ENCODE measurements at regions not wholly inside any gene's neighbourhood (a gene's known extent, or its start where the extent isn't known, plus 50 kb on each side); places are given as distances from the start of the nearest gene placed in this dataset.
"Not testable (repeated sequence)": the region's sequence is repeated elsewhere in the genome, so short reads cannot be mapped to it uniquely, and the experiment has no call there.

DNA sequence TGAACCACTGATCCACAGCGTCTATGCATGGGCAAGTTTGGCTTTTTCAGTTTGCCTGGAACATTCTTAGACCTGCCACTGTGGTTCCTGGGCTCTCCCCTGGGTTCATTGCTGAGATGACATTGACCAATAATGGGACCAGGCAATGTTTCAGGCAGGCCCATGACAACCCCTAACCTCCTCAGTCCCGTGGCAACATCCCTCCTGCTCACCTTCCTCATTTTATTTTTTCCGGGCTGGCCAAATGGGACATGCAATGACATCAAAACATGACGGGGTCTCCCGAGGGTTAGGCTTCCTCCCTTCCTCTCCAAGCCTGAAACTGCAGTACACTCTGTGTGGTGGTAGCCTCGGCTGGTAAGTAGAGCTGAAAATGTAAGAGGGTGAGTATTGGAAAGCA lies 234.0 kb upstream of the RREB1 start:
- DNase-seq: no peak

DNA sequence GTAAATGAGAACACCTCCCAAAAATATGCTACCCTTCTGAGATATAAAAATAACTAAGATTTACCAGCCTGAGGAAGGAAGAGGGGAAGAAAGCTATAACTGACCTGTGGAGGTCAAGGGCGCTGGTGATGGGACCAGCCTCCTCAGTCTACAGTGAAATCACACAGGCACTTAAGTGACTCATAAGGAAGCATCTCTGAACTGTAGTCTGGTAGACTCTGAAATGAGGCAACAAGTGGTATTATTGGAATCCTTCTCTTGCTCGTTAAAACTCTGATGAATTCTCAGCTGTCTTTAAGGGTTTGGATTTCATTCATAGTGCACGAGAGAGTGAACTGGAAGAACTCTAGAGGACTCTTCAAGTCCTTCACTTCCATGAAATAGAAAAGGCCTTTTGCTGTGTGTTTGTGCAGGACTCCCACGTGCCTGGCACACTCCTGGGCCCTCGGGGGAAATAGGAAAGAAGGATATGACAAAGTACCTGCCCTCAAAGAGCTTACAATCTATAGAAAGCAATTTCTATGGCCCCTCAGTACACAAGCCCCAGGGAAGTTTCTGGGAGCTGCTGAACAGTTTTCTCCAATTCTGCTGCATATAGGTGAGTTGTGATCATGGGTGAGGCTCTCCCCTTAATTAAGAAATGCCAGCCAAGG lies 231.8 kb upstream of the RREB1 start:
- DNase-seq: no peak

DNA sequence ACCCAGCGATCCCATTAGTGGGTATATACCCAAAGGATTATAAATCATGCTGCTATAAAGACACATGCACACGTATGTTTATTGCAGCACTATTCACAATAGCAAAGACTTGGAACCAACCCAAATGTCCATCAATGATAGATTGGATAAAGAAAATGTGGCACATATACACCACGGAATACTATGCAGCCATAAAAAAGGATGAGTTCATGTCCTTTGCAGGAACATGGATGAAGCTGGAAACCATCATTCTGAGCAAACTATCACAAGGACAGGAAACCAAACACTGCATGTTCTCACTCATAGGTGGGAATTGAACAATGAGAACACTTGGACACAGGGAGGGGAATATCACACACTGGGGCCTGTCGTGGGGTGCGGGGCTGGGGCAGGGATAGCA lies 230.0 kb upstream of the RREB1 start:
- not testable (repeated sequence) for DNase-seq

DNA sequence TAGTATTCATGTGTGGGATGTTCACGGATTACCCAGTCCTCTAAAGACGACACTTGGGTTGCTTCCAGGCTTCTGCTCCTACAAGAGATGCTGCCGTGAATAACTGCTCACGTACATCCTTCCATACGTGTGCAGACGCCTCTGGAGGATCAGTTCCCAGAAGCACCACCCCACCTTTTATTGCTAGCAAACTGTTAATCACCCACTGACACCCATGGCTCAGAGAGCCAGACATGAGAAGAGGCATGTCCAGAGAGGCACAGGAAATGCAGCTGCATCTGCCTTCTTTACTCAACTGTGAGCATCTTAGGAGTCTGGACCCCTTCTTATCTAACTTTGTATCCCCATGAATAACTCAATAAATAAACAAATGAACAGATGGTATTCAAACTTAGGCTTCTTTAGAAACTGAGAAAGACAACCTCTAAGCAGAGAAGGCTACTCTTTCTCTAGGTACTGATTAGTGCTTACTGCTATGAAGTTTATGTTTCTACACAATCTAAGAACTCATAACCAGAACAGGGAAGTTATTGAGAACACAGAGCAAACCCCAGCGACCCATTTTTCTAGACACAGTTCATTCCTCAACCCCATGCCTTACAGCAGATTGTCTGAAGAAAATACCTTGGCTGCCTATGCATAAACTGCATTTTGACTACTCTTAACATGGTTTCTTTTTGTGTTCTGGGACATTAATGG lies 228.7 kb upstream of the RREB1 start:
- no peak for DNase-seq

DNA sequence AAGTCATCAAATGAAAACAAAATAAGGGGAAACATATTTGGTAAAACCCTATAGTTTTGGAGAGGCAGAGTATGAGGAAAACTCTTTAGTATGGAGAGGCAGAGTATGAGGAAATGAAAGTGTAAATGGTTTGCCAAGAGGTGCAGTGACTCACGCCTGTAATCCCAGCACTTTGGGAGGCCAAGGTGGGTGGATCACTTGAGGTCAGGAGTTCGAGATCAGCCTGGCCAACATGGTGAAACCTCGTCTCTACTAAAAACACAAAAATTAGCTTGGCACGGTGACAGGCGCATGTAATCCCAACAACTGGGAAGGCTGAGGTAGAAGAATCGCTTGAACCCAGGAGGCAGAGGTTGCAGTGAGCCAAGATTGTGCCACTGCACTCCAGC lies 228.2 kb upstream of the RREB1 start:
- not testable (repeated sequence) for DNase-seq

DNA sequence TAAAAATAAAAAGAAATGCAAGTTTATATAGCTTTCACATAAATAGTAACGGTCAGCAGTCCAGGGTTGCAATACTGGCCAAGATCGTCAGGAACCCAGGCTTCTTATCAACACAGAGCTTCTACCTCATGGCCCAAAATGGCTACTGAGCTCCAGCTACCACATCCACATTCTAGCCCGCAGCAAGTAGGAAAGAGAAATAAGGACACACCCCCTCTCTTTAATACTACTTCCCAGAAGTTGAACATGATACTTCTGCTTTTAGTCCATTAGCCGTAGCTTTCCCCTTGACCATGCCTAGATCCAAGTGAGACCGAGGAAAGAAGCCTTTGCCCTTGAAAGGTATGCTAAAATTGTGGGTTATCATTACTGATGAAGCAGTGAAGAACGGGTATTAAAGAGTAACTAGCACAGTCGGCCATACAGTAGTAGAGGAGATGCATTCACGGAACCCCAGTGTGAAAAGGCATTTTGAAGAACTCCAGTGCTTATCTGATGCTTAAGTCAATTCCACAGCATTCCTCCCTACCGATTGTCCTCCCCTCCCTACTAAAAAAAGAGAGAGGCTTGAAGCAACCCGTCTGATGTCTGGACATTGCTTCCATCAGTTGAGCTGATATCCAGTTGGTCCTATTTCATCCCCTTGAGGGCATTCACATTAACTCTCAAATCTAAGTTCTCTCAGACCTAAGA lies 226.9 kb upstream of the RREB1 start:
- DNase-seq: no peak

DNA sequence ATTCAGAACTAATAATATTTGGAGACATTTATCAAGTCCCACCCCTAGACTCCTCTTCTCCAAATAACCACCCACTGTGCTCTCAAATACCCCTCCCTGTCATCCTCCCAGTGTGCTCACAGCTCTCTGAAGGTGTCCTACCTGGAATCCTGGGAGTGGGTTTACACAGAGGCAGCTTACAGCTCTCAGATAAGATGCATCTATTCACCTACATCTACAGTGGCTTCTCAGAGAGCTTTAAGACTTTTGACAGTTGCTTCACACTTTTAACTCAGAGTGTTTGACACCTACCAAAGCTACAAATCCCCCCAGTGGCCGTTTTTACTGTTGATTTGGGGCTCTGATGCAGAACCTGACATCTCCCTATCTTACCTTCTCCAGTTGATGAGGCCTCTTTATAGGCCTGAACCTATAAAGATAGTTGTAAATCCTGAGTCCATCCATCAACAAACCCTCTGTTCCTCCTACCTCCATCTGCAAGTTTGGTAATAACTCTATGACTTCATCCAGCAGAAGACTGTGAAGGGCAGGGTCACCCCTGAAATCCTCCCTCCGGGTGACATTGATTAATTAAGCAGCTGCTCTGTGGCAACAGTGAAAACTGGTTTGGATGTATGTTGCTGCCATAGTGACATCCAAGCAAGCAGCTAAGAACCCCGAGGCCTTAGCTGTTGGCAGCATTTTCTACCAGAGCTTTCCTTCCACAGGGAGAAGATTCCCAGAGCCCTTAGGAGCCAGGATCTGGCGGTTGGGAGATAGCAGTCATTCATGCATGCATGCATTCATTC lies 226.1 kb upstream of the RREB1 start:
- no peak for DNase-seq

DNA sequence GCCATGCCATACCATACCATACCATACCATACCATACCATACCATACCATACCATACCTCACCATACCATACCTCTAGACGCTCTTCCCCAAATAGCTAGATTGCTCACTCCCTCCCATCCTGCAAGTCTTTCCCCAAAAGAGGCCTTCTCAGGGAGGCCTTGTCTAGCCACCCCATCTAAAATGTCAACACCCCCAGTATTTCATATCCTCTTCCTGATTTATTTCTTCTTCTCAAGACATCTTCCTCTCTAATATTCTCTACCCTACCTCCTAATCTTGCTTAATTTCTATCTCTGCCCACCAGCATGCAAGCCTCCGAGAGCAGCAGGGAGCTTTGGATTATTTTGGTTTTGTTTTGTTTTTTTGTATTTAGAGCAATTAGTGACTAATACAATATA lies 225.2 kb upstream of the RREB1 start:
- DNase-seq: no peak

DNA sequence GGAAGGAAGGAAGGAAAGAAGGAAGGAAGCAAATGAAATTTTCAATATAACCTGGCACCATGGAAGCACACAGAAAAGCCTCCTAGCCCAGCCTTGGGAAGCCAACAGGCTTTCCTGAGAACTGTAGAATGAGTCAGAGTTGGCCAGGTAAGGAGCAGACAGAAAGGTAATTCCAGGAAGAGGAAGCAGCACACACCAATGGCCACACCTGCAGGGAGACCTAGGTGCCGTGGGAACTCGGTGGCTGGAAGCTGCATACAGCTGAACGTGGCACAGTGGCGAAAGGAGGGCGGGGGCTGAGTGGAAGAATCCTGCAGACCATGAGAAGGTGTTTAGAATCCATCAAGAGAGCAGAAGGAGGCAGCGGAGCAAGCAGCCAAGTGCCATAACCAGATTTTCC lies 224.8 kb upstream of the RREB1 start:
- no peak for DNase-seq

DNA sequence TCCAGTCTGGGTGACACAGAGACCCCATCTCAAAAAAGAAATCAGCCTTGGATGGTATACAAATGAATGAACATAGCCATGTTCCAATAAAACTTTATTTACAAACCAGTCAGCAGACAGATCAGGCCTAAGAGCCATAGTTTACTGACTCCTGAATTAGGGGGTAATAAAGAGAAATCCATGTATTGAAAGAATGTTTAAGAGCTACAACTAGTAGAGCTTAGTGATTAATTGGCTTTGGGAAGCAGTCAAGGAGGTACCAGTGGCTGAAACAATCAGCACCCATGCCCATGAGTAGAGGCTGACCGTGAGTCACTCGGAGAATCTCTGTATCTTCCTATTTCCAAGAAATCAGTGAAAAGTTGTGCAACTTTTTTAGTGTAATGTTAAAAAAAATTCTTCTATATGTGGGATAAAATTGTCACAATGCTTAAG lies 223.6 kb upstream of the RREB1 start:
- no peak for DNase-seq

DNA sequence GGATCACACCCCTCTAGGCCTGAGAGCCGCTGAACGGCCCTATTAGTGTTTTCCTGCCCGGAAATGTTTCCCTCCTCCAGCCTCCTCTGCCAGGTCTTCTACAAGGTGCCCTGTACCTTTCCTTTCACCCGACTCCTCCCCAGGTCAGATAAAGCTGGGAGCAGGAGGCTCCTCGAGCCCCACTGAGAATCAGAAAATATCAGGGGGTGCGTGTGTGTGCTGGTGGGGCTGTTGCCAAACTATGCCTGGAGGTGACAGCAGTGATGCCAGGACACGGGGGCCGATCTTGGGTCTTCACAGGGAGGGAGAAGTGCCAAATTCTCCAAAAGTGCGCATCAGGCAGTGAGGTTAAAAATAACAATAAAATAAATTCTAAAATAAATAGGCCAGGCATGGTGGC lies 222.8 kb upstream of the RREB1 start:
- DNase-seq: no peak

DNA sequence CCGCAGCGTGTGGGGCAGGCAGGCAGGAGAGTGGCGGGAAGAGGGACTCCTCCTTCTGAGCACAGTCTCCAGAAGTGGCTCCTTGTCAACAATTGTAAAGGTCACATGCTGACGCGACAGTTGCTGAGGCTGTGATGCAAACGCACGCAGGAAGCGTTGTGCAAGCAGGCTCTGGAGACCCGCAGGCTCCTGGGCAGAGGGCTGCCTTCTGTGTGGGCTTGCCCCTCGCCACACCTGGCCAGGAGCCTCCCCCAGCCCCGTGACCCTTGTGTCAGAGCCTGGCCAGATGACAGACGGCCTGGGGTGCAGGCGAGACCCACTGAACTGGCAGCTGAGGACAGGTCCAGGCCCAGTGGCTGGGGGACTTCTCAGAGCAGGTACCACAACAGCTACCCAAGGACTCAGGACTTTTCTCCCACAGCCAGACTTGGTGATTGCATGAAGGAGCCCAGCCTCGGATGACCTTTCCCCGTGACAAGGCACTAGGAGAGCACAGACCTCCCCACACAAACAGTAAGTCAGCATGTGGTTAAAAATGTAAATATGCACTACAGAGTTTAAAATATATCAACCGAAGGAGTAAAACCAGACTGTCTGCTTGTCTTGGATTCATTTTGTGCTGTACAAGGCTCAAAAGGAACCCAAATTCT lies 222.1 kb upstream of the RREB1 start:
- no peak for DNase-seq

DNA sequence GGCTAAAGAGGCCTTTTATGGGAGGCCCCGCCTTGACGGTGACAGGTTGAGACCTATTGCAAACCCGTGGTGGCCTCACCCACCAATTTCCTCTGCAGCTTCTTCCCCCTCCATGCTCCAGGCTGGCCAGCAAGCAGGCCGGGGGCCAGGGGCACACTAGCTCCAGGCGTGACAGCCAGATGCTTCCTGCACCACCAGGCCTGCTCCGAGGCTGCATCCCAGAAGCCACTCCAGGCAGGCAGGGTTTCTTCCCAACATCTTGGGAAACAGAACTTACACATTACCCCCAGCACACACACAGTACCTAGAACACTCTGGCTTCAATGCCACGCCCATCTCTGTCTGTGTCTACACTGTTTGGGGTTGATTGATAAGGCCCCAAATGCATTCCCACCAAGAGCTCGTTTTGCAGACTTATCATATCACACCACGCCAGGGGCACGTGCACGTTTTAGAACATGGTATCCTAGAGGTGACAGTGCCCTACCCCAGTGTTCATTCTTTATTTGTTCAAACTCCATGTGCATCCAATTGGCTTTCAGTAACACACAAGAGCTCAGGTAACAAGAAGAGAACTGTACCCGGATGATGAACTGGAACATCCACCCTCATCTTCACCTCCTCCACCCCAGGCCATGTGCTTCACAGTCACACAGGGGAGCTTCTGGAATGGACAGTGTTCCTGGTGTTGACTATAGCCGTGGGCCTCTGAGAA lies 221.4 kb upstream of the RREB1 start:
- DNase-seq: no peak

DNA sequence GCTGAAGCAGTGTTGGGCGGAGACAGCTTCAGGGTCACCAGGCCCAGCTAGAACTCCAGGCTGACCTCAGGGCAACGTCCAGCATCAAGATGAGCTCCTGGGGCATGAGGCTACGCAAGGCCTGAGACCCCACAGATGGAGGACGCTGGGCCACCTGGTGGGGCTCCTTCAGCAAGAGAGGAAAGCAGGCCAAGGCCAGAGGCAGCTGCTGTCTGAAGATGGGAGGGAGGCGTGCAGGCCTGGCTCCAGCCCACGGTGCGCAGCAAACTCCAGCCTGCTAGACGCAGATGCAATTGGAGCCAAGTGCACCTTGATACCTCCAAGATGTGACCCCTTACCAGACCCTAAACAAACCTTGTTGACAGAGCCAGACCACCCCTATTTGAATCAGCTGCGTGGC lies 220.9 kb upstream of the RREB1 start:
- no peak for DNase-seq

DNA sequence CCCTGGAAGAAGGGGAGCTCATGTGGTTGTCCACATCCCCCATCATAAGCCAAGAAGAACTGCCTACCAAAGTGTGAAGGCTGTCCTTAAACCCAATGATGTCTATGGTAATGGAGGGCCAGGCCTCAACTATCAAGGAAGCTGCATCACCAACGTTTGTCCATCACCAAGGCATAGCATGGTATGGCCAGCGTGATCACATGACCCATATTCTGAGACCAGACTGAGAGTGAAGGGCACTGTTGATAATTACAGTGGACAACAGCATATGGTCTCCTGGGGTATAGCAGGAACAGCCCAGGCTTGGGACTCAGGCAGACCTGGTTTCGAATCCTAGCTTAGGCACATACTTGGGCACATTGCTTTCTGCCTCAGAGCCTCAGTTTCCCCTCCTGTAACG lies 218.2 kb upstream of the RREB1 start:
- no peak for DNase-seq

DNA sequence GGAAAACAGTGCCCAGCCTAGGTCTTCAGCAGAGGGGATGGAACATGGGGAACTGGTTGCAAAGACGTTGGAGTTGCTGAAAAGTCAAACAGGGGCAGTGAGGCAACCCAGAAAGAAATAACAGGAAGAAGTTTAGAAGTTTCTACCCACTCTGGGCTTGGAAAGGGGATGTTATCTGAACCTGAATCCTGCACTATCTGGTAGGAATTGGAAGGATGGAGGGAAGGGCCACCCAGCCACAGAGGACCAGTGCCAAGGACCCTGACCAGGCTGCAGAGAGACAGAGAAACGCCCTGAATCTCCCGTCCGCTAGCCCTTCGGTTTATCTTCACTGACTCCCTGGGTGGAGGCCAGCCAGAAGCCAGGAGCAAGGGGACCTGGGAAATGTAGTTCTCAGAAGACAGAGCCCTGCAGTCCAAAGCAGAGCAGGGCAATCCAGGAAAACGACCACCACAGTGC lies 217.3 kb upstream of the RREB1 start:
- DNase-seq: no peak

DNA sequence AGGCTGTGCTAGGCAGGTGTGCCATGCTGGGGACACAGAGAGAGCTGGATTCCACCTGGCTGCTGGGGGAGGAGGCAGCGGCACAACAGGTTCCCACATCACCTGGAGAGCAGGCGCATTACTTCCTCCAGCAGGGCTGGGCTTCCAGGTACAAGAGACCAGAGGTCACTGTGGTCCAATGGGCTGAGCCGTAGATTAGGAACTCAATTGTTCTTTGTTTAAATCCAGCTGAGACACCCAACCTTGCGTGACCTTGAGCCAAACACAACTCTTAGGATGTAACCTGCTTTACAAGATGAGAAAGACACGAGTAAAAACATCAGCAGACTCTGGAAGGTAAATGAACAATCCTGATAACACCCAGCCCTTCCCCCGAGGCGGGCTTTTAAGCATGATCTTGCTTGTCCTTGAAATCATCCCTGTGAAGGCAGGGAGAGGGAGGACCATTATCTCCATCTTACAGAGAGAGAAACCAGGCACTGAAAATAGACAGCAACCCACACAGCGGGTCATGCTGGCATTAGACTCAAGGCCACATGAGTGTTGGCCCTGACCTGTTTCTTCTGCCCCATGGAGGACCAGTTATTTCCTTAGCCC lies 216.5 kb upstream of the RREB1 start:
- DNase-seq: no peak

DNA sequence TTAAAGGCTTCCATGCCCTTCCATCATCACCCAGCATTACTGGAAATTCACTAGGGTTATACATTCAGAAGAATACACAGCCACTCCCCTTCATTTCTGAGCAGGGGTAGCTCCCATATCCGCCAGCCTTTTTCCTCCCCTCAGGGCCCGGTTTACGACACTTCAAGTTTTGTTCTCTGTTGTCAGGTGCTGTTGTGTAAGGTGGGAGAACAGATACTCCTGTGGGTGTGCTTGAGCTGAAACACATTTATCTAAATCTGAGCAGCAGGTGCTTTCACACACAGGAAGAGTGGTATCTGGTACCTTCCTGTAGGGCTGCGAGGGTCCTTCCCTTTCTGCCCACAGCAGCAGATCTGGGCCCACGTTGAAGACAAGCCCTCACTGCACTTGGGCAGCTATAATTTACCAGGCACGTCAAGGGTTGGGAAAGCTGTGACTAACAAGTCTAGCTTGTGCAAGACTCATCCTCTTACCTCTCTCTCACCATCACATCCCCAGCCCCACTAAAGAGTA lies 215.8 kb upstream of the RREB1 start:
- no peak for DNase-seq

DNA sequence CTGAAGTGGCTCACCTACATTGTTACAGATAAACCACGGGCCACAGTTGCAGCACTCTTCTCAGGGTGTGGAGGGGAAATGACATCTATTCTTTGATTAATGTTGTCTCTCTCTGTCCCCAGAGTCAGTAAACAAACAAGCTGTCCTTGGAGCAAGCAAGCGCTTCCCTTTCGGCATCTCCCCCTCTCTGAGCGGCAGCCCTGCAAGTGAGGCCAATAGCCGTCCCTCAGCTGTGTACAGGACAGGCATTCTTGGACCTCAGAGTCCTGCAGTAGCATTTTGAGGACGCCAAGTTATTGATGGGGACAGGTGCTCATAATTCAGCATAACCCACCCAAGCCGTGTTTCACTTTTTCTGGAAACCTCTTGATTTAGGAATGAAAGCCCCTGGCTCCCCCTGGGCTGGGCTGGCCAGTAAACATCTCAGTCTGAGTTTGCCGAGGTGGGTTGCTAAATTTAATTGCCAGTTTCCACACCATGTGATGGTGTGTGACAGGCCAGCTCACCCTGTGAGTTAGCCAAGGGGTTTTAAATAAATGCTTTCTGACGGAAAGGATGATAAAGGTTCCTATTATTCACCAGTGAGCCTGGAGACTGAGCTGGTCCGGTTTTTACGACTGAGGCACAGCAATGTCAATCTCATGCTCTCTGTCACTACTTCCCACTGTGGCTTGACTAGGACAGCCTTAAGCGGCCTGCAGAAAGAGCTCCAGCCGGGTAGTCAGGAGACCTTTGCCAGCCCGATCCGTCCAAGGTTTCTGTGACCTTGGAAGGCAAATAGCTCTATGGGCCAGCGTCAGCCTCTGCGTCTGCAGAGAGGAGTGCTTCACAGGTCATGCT lies 214.8 kb upstream of the RREB1 start:
- no peak for DNase-seq

DNA sequence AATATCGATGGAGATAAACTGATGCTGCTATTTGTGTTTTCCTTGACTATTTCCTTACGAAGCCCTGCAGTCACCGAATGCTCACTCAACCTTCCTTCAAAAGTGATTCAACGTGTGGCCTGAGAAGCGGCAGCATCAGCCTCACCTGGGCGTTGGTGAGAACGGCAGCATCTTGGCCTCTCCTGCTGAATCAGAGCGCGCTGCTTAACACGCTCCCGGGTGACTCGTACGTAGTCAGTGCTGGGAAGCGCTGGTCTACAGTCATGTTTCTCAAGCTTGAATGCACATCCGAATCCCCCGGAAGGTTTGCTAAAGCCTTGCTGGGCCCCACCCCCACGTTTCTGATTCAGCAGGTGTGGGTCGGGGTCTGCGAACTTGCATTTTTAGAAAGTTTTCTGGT lies 214.1 kb upstream of the RREB1 start:
- no peak for DNase-seq

DNA sequence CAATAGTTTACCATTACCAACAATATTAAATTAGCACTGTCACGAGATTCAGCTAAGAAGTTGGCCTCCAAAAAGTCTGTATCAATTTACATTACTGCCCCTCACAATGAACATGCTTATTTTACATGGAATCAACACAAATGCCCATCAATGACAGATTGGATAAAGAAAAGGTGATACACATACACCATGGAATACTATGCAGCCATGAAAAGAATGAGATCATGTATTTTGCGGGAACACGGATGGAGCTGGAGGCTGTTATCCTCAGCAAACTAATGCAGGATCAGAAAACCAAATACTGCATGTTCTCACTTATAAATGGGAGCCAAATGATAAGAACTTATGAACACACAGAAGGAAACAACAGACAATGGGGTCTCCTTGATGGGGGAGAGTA lies 211.8 kb upstream of the RREB1 start:
- no peak for DNase-seq

All from NCI-H2081 treated with DMSO at 0.1 percent for 48 hours (cell line).